ENCODE measurements at regions not wholly inside any gene's neighbourhood (a gene's known extent, or its start where the extent isn't known, plus 50 kb on each side); places are given as distances from the start of the nearest gene placed in this dataset.

DNA sequence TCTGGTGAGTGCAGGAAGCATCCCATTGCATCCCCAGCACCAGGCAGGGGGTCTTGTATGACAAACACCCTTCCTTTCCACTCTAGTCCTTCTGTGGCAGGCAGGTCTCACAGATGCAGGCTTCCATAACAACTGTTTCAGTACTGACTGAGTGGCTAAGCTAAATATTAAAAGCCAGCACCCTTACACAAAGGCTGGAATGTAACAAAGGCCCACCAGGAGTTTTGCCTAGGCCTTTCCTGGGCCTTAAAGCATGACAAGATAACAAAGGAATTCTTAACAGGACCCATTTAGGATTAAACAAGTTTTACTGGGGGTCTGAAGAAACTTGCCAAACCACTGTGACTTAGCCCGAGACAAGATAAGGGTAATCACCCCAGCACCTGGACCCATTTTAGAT, 228.9 kb upstream of the RPL38 start:
- H3K4me3 ChIP-seq (ENCODE audit: control insufficient read depth, low read depth, low read length) = no peak overlapping the region
- TF ChIP-seq, protein P1, sequence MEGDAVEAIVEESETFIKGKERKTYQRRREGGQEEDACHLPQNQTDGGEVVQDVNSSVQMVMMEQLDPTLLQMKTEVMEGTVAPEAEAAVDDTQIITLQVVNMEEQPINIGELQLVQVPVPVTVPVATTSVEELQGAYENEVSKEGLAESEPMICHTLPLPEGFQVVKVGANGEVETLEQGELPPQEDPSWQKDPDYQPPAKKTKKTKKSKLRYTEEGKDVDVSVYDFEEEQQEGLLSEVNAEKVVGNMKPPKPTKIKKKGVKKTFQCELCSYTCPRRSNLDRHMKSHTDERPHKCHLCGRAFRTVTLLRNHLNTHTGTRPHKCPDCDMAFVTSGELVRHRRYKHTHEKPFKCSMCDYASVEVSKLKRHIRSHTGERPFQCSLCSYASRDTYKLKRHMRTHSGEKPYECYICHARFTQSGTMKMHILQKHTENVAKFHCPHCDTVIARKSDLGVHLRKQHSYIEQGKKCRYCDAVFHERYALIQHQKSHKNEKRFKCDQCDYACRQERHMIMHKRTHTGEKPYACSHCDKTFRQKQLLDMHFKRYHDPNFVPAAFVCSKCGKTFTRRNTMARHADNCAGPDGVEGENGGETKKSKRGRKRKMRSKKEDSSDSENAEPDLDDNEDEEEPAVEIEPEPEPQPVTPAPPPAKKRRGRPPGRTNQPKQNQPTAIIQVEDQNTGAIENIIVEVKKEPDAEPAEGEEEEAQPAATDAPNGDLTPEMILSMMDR (conservative IDR thresholded peaks at IDR 0.05; ENCODE audit: control insufficient read depth, insufficient read depth, low read depth, low read length) = no peak
- no peak for DNase-seq (ENCODE audit: low read depth)

DNA sequence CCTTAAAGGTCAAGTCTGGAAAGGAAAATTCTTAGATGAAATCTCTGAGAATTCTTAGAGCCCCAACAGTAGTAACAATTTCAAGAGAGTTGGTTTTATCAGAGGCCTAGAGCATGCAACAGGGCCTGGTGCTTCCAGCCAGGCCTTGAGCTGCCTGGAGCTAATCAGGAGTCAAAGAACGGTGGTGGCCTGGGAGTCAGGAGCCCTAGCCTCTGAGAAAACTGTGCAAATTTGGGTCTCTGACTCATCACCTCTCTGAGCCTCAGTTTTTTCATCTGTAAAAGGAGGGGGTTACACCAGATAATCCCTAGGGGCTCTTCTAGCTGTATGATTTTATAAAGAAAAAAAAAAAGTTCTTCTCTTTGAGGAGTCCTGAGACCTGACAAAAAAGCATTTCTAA, 227.3 kb upstream of the RPL38 start:
- TF ChIP-seq, protein P1 (conservative IDR thresholded peaks at IDR 0.05; ENCODE audit: control insufficient read depth, insufficient read depth, low read depth, low read length) = no peak
- DNase-seq (ENCODE audit: low read depth) = peak; percentile 9
- H3K4me3 ChIP-seq (ENCODE audit: control insufficient read depth, low read depth, low read length) = no peak overlapping the region

- peak; percentile 50 for DNase-seq (ENCODE audit: low read depth)
These were observed 226.6 kb upstream of the RPL38 start for GRCh38 chr17:73976676-73977521.

GRCh38 chr17:73980517-73980916, 223.0 kb upstream of the RPL38 start:
- TF ChIP-seq, protein P1 (conservative IDR thresholded peaks at IDR 0.05; ENCODE audit: control insufficient read depth, insufficient read depth, low read depth, low read length) = no peak
- DNase-seq (ENCODE audit: low read depth) = no peak
- H3K4me3 ChIP-seq (ENCODE audit: control insufficient read depth, low read depth, low read length) = no peak overlapping the region

More at GRCh38 chr17:73976676-73977521, 226.6 kb upstream of the RPL38 start:
- TF ChIP-seq, protein P1 (conservative IDR thresholded peaks at IDR 0.05; ENCODE audit: control insufficient read depth, insufficient read depth, low read depth, low read length) = no peak
- no peak overlapping the region for H3K4me3 ChIP-seq (ENCODE audit: control insufficient read depth, low read depth, low read length)

GRCh38 chr17:73982871-73983270, 220.6 kb upstream of the RPL38 start:
- H3K4me3 ChIP-seq (ENCODE audit: control insufficient read depth, low read depth, low read length) = no peak overlapping the region
- TF ChIP-seq, protein P1 (conservative IDR thresholded peaks at IDR 0.05; ENCODE audit: control insufficient read depth, insufficient read depth, low read depth, low read length) = no peak
- no peak for DNase-seq (ENCODE audit: low read depth)

DNA sequence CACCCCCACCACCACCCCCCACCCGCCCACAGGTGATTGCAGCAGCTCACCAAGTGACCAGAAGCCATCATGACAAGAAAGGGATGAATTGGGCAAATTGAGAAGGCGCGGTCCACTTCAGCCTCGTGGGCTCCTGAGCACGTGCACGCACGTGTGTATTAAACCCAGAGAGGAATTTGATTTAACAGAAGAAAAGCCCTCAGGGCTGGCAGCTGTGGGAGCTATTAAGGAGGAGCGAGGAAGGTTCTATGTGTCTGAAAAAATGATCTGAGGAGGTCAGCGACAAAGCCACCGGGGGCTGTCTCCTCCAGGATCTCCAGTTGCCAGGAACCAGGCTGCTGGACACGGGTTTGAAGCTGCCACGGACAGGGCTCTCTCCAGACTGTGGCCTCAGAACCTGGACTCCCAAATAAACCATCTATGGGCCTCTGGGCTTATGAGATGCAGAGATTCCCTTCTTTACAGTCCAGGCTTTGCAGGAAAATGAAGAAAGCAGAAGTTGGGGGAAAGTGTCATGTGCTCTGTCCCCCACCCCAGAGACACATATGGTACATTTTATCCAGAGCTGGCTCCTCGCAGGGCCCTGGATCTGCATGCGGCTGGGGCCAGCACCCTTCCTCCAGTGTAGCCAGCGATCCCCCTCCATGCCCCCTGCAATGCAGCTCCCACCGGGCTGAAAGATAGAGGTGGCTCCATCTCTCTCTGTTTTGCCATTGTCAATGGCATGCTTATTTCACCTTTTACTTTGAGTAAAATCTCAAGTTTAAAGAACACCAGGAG, 219.7 kb upstream of the RPL38 start:
- no peak for DNase-seq (ENCODE audit: low read depth)
- TF ChIP-seq, protein P1 (conservative IDR thresholded peaks at IDR 0.05; ENCODE audit: control insufficient read depth, insufficient read depth, low read depth, low read length) = no peak

More for the DNA sequence above, 219.7 kb upstream of the RPL38 start:
- H3K4me3 ChIP-seq (ENCODE audit: control insufficient read depth, low read depth, low read length) = no peak overlapping the region
